ENCODE measurements at regions not wholly inside any gene's neighbourhood (a gene's known extent, or its start where the extent isn't known, plus 50 kb on each side); places are given as distances from the start of the nearest gene placed in this dataset.

- BruUV-seq (replicated peaks): no TSS peak
- Mint-ChIP-seq H3K4me1 (ENCODE audit: low read depth, unreplicated experiment) (peaks cover 9% of the 10 kb centered on the region), H3K9me3 (ENCODE audit: unreplicated experiment) (no peaks in the 10 kb centered on the region), H3K27me3 (ENCODE audit: insufficient read depth, unreplicated experiment) (no peaks in the 10 kb centered on the region), H3K4me3 (ENCODE audit: unreplicated experiment) (no peak overlapping the region), H3K27ac (ENCODE audit: unreplicated experiment) (no peak overlapping the region), H3K36me3 (ENCODE audit: insufficient read depth, unreplicated experiment) (no peaks in the 10 kb centered on the region)
- no peak for DNase-seq
- Histone ChIP-seq H3K36me3 (ENCODE audit: control insufficient read depth, insufficient read depth, low read length) (no peaks in the 10 kb centered on the region), H3K27me3 (replicated peaks; ENCODE audit: control insufficient read depth, insufficient read depth, low read length) (no peaks in the 10 kb centered on the region), H3K9me3 (no peaks in the 10 kb centered on the region), H3K4me3 (ENCODE audit: low read depth, low read length) (no peak overlapping the region), H3K4me1 (no peaks in the 10 kb centered on the region)
- no peak for TF ChIP-seq CTCF (IDR thresholded peaks at IDR 0.05; ENCODE audit: insufficient read depth in 1 of 2, low read depth in 1 of 2, low read length in 1 of 2, severe bottlenecking in 1 of 2, unreplicated experiment in 1 of 2)
- intact Hi-C loops (cut with micrococcal nuclease; ENCODE audit: unreplicated experiment): no loop called here
- ChIA-PET POLR2A (no interaction called here), CTCF (no interaction called here)
Observed at GRCh38 chr3:44185396-44185915, 56.2 kb upstream of the TOPAZ1 start.

GRCh38 chr3:44186111-44186672, 55.5 kb upstream of the TOPAZ1 start:
- TF ChIP-seq CTCF (IDR thresholded peaks at IDR 0.05; ENCODE audit: insufficient read depth in 1 of 2, low read depth in 1 of 2, low read length in 1 of 2, severe bottlenecking in 1 of 2, unreplicated experiment in 1 of 2): no peak
- Mint-ChIP-seq H3K4me1 (ENCODE audit: low read depth, unreplicated experiment) (peaks cover 9% of the 10 kb centered on the region), H3K27ac (ENCODE audit: unreplicated experiment) (no peak overlapping the region), H3K27me3 (ENCODE audit: insufficient read depth, unreplicated experiment) (no peaks in the 10 kb centered on the region), H3K9me3 (ENCODE audit: unreplicated experiment) (no peaks in the 10 kb centered on the region), H3K36me3 (ENCODE audit: insufficient read depth, unreplicated experiment) (no peaks in the 10 kb centered on the region), H3K4me3 (ENCODE audit: unreplicated experiment) (no peak overlapping the region)
- H3K4me3 ChIP-seq (ENCODE audit: low read depth, low read length): no peak overlapping the region
- no peaks in the 10 kb centered on the region for H3K4me1 ChIP-seq
- intact Hi-C loops (cut with micrococcal nuclease; ENCODE audit: unreplicated experiment): no loop called here
- POLR2A ChIA-PET: no interaction called here
- H3K27me3 ChIP-seq (replicated peaks; ENCODE audit: control insufficient read depth, insufficient read depth, low read length): no peaks in the 10 kb centered on the region
- no peaks in the 10 kb centered on the region for H3K36me3 ChIP-seq (ENCODE audit: control insufficient read depth, insufficient read depth, low read length)
- no TSS peak for BruUV-seq (replicated peaks)
- DNase-seq: no peak
- CTCF ChIA-PET: no interaction called here
- no peaks in the 10 kb centered on the region for H3K9me3 ChIP-seq

GRCh38 chr3:44186712-44187111, 55.0 kb upstream of the TOPAZ1 start:
- no peak for TF ChIP-seq CTCF (IDR thresholded peaks at IDR 0.05; ENCODE audit: insufficient read depth in 1 of 2, low read depth in 1 of 2, low read length in 1 of 2, severe bottlenecking in 1 of 2, unreplicated experiment in 1 of 2)
- no peak overlapping the region for H3K4me3 Mint-ChIP-seq (ENCODE audit: unreplicated experiment)
- CTCF ChIA-PET: no interaction called here

More at GRCh38 chr3:44186712-44187111, 55.0 kb upstream of the TOPAZ1 start:
- intact Hi-C loops (cut with micrococcal nuclease; ENCODE audit: unreplicated experiment): no loop called here
- no peaks in the 10 kb centered on the region for H3K36me3 ChIP-seq (ENCODE audit: control insufficient read depth, insufficient read depth, low read length)
- POLR2A ChIA-PET: no interaction called here
- H3K9me3 Mint-ChIP-seq (ENCODE audit: unreplicated experiment): peaks cover 2% of the 10 kb centered on the region
- H3K27ac Mint-ChIP-seq (ENCODE audit: unreplicated experiment): no peak overlapping the region
- H3K36me3 Mint-ChIP-seq (ENCODE audit: insufficient read depth, unreplicated experiment): no peaks in the 10 kb centered on the region
- H3K4me3 ChIP-seq (ENCODE audit: low read depth, low read length): no peak overlapping the region
- DNase-seq: no peak
- no peaks in the 10 kb centered on the region for H3K27me3 Mint-ChIP-seq (ENCODE audit: insufficient read depth, unreplicated experiment)
- no peaks in the 10 kb centered on the region for H3K4me1 ChIP-seq
- no TSS peak for BruUV-seq (replicated peaks)
- H3K27me3 ChIP-seq (replicated peaks; ENCODE audit: control insufficient read depth, insufficient read depth, low read length): no peaks in the 10 kb centered on the region
- no peaks in the 10 kb centered on the region for H3K9me3 ChIP-seq
- H3K4me1 Mint-ChIP-seq (ENCODE audit: low read depth, unreplicated experiment): peaks cover 9% of the 10 kb centered on the region

Small RNA genes lying in the stretch of these regions (microRNA-seq; reads per million reads assigned to microRNA genes)
- gene MIR138-1: 41.2 reads per million, percentile 64 among the genes with 10 or more reads in this experiment

All from Caco-2 (cell line).